DOHH2 (cell line): ENCODE measurements at regions not wholly inside any gene's neighbourhood (a gene's known extent, or its start where the extent isn't known, plus 50 kb on each side); places are given as distances from the start of the nearest gene placed in this dataset.

Source experiments
- H3F3A ChIP-seq: fragments of 200-600 bp; sonication (generic), shearing (Covaris generic); 2 replicates; pipeline ENCODE4 v1.6.0; 2016; ENCODE audit warnings: antibody characterized with exemption, mild to moderate bottlenecking; ENCODE audit not compliant: control insufficient read depth, insufficient read depth
- H3K27ac ChIP-seq: fragments of 200-600 bp; sonication (generic); 2 replicates; pipeline ENCODE4 v1.5.1; 2014; ENCODE audit warnings: low read depth, mild to moderate bottlenecking, low read length, moderate library complexity
- H3K27me3 ChIP-seq: fragments of 200-600 bp; sonication (generic); 2 replicates; pipeline ENCODE4 v1.6.1; 2014; ENCODE audit warnings: mild to moderate bottlenecking, low read length, mixed read lengths; ENCODE audit not compliant: control insufficient read depth
- H3K36me3 ChIP-seq: fragments of 200-600 bp; sonication (generic); 2 replicates; pipeline ENCODE4 v1.6.1; 2014; ENCODE audit warnings: mild to moderate bottlenecking, low read length, moderate library complexity, mixed read lengths; ENCODE audit not compliant: control insufficient read depth
- H3K4me1 ChIP-seq: fragments of 200-600 bp; sonication (generic); 2 replicates; pipeline ENCODE4 v1.6.1; 2014; ENCODE audit warnings: mild to moderate bottlenecking, low read length, mixed read lengths; ENCODE audit not compliant: control insufficient read depth
- H3K4me2 ChIP-seq: fragments of 200-600 bp; sonication (generic); 2 replicates; pipeline ENCODE4 v1.6.0; 2014; ENCODE audit warnings: mild to moderate bottlenecking, low read length, moderate library complexity
- H3K4me3 ChIP-seq: fragments of 200-600 bp; sonication (generic); 2 replicates; pipeline ENCODE4 v1.5.1; 2014; ENCODE audit warnings: mild to moderate bottlenecking, low read length, mixed read lengths
- H3K79me2 ChIP-seq: fragments of 200-600 bp; sonication (generic); 2 replicates; pipeline ENCODE4 v1.6.1; 2014; ENCODE audit warnings: mild to moderate bottlenecking, low read length, mixed read lengths; ENCODE audit not compliant: control insufficient read depth
- H3K9me2 ChIP-seq: fragments of 200-600 bp; sonication (generic); replicated peaks from 2 replicates; pipeline ENCODE4 v1.6.1; 2014; ENCODE audit warnings: mild to moderate bottlenecking, low read length, mixed read lengths; ENCODE audit not compliant: control insufficient read depth
- H3K9me3 ChIP-seq: fragments of 200-600 bp; sonication (generic); 2 replicates; pipeline ENCODE4 v1.6.1; 2014; ENCODE audit warnings: antibody characterized with exemption, low read length, mixed read lengths; ENCODE audit not compliant: control insufficient read depth, insufficient read depth
- H4K20me1 ChIP-seq: fragments of 200-600 bp; sonication (generic); 2 replicates; pipeline ENCODE4 v1.6.0; 2014; ENCODE audit warnings: low read depth, mild to moderate bottlenecking, antibody characterized with exemption, low read length, moderate library complexity; ENCODE audit not compliant: control insufficient read depth, insufficient read depth
- CTCF ChIP-seq: fragments of 200-600 bp; sonication (generic); IDR thresholded peaks from one replicate; pipeline ENCODE4 v1.5.1; 2014; ENCODE audit warnings: antibody characterized with exemption, mild to moderate bottlenecking, low read depth, low read length; ENCODE audit not compliant: poor library complexity, severe bottlenecking
- EZH2phosphoT487 ChIP-seq: fragments of 200-600 bp; sonication (generic); IDR thresholded peaks from 2 replicates; pipeline ENCODE4 v1.6.1; 2017; ENCODE audit warnings: borderline replicate concordance, mild to moderate bottlenecking, antibody characterized with exemption, low read length, moderate library complexity, mixed read lengths

- peaks cover 3% of the 10 kb centered on the region for H3K27me3 ChIP-seq
- H3K27ac ChIP-seq: no peak overlapping the region
- H4K20me1 ChIP-seq: no peaks in the 10 kb centered on the region
- no peaks in the 10 kb centered on the region for H3F3A ChIP-seq
- TF ChIP-seq CTCF (no peak), EZH2phosphoT487 (no peak)
- H3K9me2 ChIP-seq: no peaks in the 10 kb centered on the region; the same call in 1 of the 2 replicates
- H3K9me3 ChIP-seq: no peaks in the 10 kb centered on the region
- H3K4me1 ChIP-seq: no peaks in the 10 kb centered on the region
- no peaks in the 10 kb centered on the region for H3K36me3 ChIP-seq
- H3K4me2 ChIP-seq: no peak overlapping the region
- no peaks in the 10 kb centered on the region for H3K79me2 ChIP-seq
- no peak overlapping the region for H3K4me3 ChIP-seq
These were observed 69.7 kb upstream of the ZNF516 start for GRCh38 chr18:76564655-76565237.

GRCh38 chr18:76564117-76564516 is 69.1 kb upstream of the ZNF516 start:
- Histone ChIP-seq H3K4me3 (no peak overlapping the region), H3K4me2 (no peak overlapping the region), H3F3A (no peaks in the 10 kb centered on the region)

GRCh38 chr18:76562286-76563122 is 67.5 kb upstream of the ZNF516 start:
- no peaks in the 10 kb centered on the region for H3K36me3 ChIP-seq
- no peaks in the 10 kb centered on the region for H3K79me2 ChIP-seq
- no peaks in the 10 kb centered on the region for H3F3A ChIP-seq
- H3K9me2 ChIP-seq: no peaks in the 10 kb centered on the region; the same call in 1 of the 2 replicates
- no peak overlapping the region for H3K4me3 ChIP-seq
- H3K4me1 ChIP-seq: no peaks in the 10 kb centered on the region
- TF ChIP-seq CTCF (no peak), EZH2phosphoT487 (no peak)
- peaks cover 3% of the 10 kb centered on the region for H3K27me3 ChIP-seq
- no peaks in the 10 kb centered on the region for H4K20me1 ChIP-seq
- no peak overlapping the region for H3K27ac ChIP-seq
- H3K4me2 ChIP-seq: no peak overlapping the region
- H3K9me3 ChIP-seq: no peaks in the 10 kb centered on the region

More at GRCh38 chr18:76564117-76564516, 69.1 kb upstream of the ZNF516 start:
- Histone ChIP-seq H3K9me3 (no peaks in the 10 kb centered on the region), H3K36me3 (no peaks in the 10 kb centered on the region), H3K9me2 (no peaks in the 10 kb centered on the region; the same call in 1 of the 2 replicates), H4K20me1 (no peaks in the 10 kb centered on the region), H3K27me3 (peaks cover 3% of the 10 kb centered on the region), H3K27ac (no peak overlapping the region), H3K4me1 (no peaks in the 10 kb centered on the region), H3K79me2 (no peaks in the 10 kb centered on the region)
- TF ChIP-seq CTCF (no peak), EZH2phosphoT487 (no peak)
